HG02610 (cell line): ENCODE measurements at regions not wholly inside any gene's neighbourhood (a gene's known extent, or its start where the extent isn't known, plus 50 kb on each side); places are given as distances from the start of the nearest gene placed in this dataset.

Experiments used
- ATAC-seq: cut with Tn5 transposase; IDR thresholded peaks from one replicate; pipeline ENCODE4 v1.9.1; 2021; ENCODE audit warnings: mild to moderate bottlenecking, moderate library complexity; ENCODE audit not compliant: unreplicated experiment

GRCh38 chr10:46227571-46227935 is 59.2 kb upstream of the ANTXRL start:
- ATAC-seq = no peak

DNA sequence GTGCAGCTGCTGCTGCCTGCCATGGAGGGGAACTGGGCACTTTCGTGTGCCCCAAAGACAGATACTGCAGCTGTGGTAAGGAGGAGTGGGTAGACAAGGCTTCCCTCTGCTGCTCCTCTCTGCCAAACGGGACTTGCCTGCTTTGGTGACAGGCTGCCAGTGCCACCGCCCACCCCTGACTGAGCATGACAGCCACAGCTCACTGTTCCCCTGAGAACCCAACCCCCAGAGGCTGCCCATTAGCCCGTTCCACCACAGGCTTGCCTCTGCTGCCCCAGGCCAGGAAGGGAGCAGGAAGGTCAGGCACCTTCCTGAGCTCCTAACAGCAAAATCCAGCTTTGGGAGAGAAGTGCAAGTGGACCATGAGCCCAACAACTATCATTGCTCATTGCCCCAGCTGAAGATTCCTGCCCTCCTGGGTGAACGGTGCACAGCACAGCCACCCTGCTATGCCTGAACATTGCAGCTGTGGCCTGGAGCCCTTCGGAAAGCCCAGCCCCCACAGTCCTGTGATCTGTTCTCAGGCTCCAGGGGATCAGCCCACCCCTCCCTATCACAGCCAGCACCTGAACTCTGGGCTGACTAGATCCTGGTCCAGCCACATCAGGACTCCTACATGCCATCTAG is 58.7 kb upstream of the ANTXRL start:
- no peak for ATAC-seq

GRCh38 chr10:46228563-46229071 is 58.2 kb upstream of the ANTXRL start:
- ATAC-seq = peak; percentile 74

DNA sequence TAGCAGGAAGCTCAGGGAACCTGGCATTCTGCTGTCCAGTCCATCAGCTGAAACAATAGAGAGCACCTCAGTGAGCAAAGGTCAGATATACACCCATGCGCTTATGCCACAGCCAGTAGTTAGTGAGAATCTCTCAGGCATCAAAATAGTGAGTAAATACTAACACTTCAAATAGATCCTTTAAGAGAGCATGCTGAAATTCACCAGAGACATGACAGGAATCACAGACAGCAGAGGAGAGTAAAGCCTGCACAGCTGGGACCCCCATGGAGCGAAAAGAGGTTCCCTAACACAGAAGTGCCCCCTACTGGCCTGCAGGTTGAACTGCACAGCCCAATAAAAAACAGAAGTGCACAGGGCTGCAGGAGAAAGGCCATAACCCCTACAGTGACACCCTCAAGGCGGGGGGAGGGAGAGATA is 57.6 kb upstream of the ANTXRL start:
- ATAC-seq = no peak

- no peak for ATAC-seq
Observed at GRCh38 chr10:46230615-46231014, 56.2 kb upstream of the ANTXRL start.

DNA sequence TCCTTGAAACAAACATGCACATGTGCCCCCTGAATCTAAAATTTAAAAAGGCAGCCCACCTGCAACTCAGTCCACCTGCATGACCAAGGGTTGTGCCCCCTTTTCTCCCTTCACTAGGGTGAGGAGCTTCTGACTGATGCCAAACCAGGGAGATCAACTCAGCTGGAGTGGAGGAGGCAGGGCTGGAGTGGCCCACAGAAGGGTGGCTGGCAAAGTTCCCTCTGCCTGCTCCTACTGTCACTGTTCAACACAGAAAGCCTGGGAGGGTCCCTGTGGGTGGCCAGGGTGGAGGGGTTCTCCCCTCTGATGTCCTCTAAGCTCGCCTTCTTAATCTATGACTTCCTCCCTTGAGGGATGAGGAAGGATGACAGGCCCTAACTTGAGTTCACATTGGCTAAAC is 55.7 kb upstream of the ANTXRL start:
- ATAC-seq = no peak

DNA sequence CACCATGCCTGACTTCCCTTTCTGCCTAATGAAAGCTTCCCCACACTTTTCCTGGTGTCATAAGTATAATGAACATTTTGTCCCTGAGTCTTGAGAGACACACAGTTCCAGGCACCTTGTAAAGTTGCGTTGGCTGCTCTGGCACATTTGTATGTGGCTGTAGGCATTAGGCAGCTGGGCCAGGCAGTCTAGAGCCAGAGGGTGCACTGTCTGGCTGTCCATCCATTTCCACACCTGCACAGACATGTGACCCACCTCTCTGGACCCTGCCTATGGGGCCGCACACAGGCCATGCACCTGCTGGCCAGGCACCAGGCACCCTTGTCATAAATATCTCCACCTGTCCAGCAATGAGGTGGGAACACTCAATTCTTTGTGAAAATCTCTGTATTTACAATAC is 54.7 kb upstream of the ANTXRL start:
- no peak for ATAC-seq

DNA sequence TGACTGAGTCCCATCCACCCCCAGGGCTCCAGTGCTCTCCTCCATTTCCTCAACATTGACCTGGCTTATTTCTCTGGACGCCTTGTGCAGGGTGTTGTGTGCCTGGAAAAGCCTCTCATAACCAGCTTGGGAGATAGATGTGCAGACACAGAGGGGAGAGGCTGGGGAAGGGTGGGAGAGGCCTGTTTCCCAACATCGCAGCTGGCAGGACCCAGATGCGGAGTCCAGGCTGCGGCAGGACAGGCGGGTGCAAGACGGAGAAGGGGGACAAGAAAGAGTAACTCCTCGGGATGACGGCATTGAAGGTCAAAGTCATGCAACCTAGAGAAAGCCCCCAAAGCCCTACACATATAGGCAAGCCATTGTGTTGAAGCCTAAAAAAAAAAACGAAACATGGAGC is 54.1 kb upstream of the ANTXRL start:
- ATAC-seq = no peak

DNA sequence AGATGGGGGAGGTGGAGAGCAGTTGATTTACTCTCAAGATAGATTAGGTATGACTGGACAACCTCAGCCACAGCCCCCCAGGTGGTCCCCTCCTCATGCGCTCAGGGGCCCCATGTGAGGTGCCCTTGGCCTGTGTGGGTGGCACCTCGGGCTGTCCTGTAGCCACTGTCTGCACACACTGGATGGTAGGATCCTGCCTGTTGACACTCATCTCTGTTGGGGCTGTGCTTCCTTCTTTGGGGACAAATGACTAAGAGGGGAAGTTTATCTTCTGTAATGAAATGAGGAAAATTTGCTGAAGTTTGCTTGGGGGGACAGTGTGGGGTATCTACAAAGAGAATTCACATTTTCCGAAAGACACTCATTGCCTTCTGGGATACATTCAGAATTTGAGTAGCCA is 53.6 kb upstream of the ANTXRL start:
- ATAC-seq = no peak

DNA sequence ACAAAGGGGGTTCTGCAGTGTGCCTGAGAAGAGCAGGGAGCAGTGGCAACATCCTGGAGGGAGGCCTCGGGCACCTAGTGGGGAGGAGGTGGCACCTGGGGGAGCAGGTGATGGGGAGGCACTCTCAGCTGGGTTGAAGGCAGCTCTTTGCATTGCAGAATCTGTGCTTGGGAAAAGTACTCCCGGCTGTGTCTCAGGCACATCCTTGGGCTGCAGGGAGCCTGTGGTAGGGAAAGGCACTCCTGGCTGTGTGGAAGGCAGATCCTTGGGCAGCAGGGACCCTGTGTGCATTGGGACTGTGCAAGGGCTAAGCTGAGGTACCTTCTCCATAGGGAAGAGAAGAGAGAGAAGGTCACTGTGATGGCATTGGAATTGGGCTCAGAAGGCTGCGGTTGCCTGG is 52.8 kb upstream of the ANTXRL start:
- ATAC-seq = no peak

- no peak for ATAC-seq
Observed at GRCh38 chr10:46234431-46235060, 52.3 kb upstream of the ANTXRL start.

DNA sequence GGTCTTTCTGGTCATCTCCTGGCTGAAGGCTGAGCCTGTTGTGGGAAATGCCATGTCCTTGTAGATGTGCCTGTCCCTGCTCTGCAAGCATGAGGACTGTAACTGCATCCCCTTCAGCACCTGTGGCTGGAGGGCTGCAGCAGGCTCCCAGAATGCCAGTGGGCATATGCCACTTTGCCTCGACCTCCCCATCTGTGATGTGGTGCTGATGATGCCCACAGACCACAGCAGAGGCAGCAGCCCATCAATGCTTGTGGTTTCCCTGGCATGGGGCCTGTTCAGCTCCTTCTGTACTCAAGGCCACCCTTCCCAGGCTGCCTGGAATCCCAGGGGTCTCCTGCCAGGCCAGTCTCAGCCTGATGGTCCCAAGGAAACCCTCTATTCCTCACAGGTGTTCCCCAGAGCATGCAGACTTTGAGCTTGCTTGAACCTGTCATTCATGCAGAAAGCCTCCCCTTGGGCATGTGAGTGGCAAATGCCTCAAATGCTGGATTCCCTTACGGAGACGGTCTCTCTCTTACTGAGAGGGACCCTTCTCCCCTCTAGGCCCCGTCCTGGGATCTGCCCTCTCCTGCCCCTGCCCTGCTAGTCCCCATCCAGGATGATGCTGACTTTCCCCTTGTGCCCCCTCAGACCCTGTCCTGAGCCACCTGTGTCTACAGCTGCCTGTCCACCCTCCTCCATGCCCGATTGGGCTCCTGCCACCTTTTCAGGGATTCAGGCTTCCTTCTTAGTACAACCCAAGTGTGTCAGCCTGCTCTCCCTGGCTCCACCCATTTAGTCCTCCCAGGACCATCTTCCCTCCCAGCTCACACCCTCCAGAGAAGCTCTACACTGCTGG is 50.9 kb upstream of the ANTXRL start:
- no peak for ATAC-seq

- ATAC-seq = no peak
Observed at GRCh38 chr10:46236546-46236887, 50.3 kb upstream of the ANTXRL start.

- ATAC-seq = no peak
Observed at GRCh38 chr10:46236941-46237681, 49.7 kb upstream of the ANTXRL start.
